Activated CD4-positive, alpha-beta T cell treated with anti-CD3 and anti-CD28 coated beads for 24 hours (primary cell): ENCODE measurements at regions not wholly inside any gene's neighbourhood (a gene's known extent, or its start where the extent isn't known, plus 50 kb on each side); places are given as distances from the start of the nearest gene placed in this dataset.

Source experiments
- DNase-seq, 2 donors: peaks; one replicate each; pipeline ENCODE4 v3.0.0-alpha.2; 2020; ENCODE audit warnings: low read depth in 2 of 2

DNA sequence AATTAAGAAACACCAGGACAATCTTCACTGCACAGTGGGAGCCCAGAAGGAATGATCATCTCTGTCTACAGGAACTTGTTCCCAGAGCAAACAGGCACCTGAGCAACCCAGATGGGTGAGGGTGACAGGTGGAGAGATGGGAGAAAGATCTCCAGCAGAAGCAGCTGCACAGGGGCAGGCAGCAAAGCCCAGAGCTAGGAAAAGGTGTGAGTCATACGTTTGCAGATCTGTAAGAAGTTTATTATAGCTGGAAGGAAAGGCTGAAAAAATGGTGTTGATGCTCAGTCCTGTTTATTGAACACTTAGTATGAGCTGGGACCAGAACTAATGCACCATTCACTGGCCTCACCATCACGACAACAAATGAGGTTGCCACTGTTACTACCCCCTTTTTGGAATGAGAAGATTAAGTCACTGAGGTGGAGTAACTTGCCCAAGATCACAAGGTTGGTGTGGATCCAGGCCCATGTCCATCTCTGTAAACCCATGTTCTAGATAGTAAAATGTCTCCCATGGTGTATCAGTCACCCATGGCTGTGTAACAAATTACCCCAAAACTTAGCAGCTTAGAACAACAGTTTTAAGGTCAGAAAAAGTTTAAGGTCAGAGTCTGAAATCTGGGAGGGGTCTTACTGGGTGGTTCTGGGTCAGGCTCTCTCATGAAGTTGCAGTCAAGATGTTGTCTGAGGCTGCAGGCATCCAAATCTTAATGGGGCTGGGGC lies 506.9 kb downstream of the RPS24 start:
- DNase-seq = no peak

GRCh38 chr10:78541481-78542140 lies 507.9 kb downstream of the RPS24 start:
- no peak for DNase-seq

DNA sequence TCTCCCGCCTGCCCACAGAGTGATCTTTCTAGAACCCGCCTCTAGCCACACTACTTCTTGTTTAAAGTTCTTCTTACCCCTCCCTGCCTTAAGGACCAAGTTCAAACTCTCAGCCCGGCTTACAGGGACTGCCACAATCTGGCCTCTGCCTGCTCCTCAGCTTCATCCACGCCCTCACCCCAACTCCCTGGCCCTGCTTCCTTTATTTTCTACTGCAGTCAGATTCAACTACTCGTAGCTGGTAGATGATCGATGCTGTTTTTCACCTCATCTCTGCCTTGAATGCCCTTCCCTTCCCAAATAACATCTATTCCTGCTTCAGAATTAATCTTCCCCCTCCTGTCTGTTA lies 508.5 kb downstream of the RPS24 start:
- no peak for DNase-seq

- DNase-seq = no peak
Observed at GRCh38 chr10:78542521-78542920, 508.9 kb downstream of the RPS24 start.

GRCh38 chr10:78543031-78543748 lies 509.5 kb downstream of the RPS24 start:
- DNase-seq = no peak

DNA sequence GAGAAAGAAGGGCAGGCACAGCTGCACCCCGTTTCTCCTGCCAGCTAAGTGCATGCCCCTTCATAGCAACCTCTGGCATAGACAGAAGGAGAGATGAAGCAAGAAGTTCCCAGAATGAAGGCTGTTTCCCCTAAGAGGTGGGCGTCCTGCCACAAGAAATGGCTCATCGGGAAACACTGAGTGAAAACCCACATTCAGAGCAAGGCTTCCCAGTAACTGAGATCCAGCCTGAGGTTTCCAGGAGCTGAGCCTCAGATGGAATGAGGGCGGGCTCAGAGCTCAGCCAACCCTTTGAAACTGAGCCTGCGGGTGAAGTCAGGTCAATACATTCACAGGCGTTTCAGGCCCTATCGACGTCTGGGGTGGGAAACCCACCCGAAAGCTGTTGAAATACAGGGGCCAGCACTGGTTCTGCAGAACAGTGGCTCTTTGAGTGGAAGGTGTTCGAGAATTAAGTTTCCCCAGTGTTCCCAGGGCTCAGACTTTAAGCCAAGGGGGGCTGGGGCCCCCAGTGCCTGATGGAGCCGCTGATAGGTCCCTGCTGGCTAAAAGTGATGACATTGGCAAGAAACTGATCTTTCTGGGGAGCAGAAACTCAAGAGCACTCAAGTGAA lies 510.2 kb downstream of the RPS24 start:
- DNase-seq = no peak

DNA sequence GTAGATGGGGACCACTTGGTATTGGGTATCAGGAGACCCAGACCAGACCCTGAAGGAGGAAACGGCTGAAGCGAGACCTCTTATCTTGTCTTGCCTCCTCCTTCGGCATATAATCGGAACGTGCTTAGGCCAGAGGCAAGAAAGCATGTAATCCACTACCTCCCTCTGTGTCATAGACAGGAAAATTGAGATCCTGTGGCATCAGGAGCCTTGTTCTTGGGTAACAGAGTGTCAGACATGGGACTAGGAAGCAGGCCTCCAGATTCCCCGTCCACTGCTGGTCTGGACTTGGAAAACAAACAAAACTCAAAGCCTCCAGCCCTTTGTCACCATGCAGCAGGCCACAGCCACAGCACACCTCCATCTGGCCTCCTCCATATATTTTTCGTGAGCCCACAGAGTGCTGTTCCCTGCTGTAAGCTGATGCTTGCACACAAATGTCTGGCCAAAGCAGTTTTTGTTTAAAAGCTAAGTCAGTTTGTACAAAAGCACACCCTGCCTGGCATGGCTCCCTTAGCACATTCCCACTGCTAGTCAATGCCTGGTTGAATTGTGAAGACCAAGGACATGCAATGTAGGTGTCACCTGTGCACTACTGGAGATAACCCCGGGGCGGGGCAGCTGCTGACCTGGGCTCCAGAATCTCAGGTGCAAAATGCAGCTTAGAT lies 510.9 kb downstream of the RPS24 start:
- no peak for DNase-seq

- DNase-seq = no peak
Observed at GRCh38 chr10:78545756-78546155, 512.1 kb downstream of the RPS24 start.

DNA sequence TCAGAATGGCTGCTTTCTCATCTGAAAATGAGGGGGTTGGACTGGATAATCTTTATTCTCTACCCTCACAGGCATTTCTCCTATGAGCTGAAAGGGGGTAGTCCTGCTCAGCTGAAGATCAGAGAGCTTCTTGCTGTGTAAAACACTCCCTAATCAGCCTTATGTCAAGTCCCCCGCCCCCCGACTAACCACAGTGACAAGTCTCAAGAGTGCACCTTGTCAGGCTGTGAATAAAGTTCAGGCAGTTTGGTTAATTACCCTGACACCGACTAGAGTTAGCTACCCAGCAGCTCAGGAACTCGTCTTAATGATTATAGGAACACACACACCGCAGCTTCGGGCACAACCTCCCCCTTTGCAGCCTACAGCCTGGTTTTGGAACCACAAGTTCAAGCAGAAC lies 513.7 kb downstream of the RPS24 start:
- DNase-seq = no peak

- no peak for DNase-seq
Observed at GRCh38 chr10:78547905-78548304, 514.2 kb downstream of the RPS24 start.

- DNase-seq = no peak
Observed at GRCh38 chr10:78548369-78548768, 514.7 kb downstream of the RPS24 start.

- DNase-seq = no peak
Observed at GRCh38 chr10:78549140-78549935, 515.7 kb downstream of the RPS24 start.

- DNase-seq = no peak
Observed at GRCh38 chr10:78550090-78550489, 516.4 kb downstream of the RPS24 start.

GRCh38 chr10:78550716-78551115 lies 517.1 kb downstream of the RPS24 start:
- no peak for DNase-seq

DNA sequence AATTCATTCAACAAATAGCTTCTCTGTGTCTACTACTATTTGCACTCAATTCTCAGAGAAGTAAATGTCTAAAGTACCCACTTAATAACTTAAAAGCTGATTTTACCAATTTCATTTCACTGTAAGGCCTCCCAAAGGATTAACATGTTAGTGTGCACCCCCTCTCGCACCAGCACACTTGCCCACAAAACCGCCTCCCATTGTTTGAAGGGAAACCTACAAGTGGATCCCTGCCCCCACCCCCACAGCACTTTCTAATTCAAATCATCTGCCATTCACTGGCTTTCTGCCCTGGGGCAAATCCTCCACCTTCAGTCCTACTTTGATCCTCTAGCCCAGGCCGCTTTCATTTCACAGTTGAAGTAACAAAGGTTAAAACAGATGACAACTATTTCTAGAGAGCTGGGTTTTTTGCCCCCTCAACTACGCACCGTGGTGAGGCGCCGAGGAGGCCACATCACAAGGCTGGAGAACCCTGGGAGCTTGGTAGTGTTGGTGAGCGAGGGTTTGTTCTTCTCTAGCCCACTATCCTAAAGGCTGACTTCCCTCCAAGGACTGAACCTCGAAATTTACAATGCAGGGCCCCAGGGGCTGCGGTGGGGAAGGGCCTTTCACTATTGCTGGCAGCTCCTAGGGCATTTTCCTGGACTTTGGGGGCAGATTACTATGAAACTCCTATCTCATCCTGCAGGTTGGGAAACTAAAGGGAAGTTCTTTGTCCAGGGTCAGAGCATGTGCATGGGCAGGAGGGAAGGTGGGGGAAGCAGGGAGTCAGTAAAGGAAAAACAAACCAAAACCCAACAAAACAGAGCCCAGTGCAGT lies 517.4 kb upstream of the ZMIZ1 start:
- no peak for DNase-seq

GRCh38 chr10:78552261-78552811 lies 516.4 kb upstream of the ZMIZ1 start:
- DNase-seq = no peak

DNA sequence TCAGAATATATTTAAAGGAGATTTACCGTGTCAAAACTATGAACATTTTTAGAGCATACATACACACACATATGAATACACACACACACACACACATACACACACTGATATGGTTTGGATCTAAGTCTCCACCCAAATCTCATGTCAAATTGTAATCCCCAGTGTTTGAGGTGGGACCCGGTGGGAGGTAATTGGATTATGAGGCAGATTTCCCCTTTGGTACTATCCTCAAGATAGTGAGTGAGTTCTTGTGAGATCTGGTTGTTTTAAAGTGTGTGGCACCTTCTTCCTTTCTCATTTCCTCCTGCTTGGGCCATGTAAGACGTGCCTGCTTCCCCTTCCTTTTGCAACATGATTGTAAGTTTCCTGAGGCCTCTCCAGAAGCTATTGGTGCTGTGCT lies 515.0 kb upstream of the ZMIZ1 start:
- DNase-seq = no peak

- DNase-seq = no peak
Observed at GRCh38 chr10:78555128-78555527, 513.6 kb upstream of the ZMIZ1 start.

DNA sequence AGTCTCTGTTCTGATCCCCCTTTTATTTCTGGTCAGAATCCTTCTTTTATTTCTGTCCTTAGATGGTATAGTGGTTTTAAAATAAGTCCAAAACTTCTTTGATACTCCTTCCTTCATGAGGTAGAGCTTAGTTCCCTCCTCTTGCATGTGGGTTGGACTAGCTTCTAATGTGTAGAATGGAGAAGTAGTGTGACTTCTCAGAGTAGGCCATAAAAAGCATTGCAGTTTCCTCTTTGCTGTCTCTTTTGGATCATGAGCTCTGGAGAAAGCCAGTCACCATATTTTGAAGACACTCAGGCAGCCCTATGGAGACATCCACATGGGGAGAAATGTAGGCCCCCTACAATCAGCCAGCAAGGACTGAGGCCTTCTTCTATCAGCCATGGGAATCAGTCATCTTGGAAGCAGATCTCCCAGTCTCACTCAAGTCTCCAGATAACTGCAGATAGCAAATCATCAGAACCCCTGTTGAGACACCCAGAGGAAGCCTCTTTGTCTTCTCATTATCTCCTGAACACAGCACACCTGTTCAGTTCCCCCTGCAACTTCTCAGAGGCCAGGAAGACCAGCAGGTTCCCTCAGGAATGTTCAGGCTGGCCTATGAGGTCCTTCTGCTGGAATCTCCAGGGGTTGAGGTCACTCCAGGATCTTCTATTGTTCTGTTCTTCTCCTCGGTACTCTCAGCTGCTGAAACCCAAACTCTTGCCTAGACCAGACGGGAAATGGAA lies 511.9 kb upstream of the ZMIZ1 start:
- no peak for DNase-seq
